GM21526 (cell line): ENCODE measurements at regions not wholly inside any gene's neighbourhood (a gene's known extent, or its start where the extent isn't known, plus 50 kb on each side); places are given as distances from the start of the nearest gene placed in this dataset.
"Not testable (repeated sequence)": the region's sequence is repeated elsewhere in the genome, so short reads cannot be mapped to it uniquely, and the experiment has no call there.

Experiments used
- ATAC-seq: cut with Tn5 transposase; IDR thresholded peaks from one replicate; pipeline ENCODE4 v1.9.1; 2021; ENCODE audit warnings: moderate library complexity; ENCODE audit not compliant: unreplicated experiment, low FRiP score

DNA sequence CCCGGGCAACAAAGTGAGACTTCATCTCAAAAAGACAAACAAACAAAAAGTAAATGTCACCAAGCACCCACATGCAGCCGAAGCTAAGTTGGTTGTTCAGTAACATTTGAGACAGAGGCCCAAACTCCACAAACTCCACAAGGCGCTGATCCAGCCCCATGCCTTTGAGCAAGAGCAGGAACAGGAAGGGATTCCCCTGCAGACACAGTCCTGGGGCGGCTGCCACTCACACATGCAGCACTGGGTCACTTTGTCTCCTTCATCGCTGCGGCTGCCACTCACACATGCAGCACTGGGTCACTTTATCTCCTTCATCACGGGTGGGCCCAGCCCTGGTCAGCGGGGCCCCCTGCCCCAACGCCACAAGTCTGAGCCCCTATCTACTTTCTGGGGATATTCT, 246.9 kb upstream of the RREB1 start:
- ATAC-seq = no peak

DNA sequence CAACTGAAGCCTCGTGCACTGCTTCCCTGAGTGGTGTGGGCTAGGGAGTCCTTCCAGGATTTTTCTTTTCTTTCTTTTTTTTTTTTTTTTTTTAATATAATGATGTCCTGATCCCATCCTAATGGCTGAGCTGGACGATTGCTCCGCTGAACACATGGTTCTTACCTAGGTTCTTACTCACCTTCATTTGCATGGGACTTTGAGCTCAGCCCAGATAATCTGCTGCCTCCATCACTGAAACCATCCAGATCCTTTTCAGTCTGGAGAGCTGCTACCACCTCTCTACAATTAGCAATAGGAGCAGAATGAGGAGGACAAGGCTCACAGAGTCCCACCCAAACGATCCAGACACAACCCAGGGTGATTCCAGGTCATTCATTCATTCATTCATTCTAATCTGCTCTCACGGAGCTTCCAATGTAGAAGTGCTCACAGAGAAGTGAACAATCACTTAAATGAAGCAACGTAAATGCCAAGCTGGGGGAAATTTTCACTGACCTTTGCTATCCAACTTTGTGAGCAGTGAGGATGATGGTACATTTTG, 246.3 kb upstream of the RREB1 start:
- ATAC-seq = no peak

DNA sequence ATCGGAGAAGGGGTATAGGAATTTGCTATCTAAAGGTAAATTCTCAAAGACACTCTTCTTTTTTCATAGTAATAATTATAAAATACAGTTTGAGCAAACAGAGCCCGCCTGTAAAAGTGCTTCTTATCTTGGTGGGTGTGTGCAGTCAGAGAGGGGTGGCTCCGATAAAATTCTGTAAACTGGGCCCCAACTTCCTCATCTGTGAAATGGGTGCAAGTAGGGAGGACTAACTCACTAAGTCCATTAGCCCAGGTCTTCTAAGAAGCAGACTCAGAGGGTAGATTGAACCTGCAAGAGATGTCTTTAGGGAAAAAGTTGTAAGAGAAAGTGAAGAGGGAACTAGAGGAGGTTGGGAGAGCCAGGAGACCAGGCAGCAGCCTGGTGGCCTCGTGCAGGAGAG, 245.8 kb upstream of the RREB1 start:
- no peak for ATAC-seq

DNA sequence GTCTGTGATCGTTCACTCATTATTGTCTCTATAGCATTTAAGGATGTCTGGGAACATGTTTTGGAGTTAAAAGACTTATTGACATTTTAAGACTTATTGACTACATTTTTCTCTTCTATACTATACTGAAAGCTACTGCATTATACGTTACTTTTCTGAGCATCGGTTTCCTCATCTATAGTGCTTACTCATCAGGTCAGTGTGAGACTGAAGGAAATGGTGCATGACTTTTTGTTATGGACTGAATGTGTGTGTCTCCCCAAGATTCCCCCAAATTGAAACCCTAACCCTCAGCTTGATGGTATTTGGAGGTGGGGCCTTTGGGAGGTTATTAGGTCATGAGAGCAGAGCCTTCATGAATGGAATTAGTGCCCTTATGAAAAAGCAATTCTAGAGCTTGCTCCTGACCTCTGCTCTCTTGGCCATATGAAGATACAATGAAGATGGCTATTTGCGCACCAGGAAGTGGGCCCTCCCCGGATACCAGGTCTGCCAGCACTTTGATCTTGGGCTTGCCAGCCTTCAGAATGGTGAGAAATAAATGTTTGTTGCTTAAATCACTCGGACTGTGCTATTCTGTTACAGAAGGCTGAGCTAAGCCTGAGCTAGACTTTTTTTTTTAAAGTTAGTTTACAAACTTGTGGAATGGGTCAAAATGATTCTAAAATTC, 243.7 kb upstream of the RREB1 start:
- no peak for ATAC-seq

GRCh38 chr6:6865611-6866010, 242.2 kb upstream of the RREB1 start:
- ATAC-seq = no peak

GRCh38 chr6:6866656-6867403, 240.9 kb upstream of the RREB1 start:
- no peak for ATAC-seq

DNA sequence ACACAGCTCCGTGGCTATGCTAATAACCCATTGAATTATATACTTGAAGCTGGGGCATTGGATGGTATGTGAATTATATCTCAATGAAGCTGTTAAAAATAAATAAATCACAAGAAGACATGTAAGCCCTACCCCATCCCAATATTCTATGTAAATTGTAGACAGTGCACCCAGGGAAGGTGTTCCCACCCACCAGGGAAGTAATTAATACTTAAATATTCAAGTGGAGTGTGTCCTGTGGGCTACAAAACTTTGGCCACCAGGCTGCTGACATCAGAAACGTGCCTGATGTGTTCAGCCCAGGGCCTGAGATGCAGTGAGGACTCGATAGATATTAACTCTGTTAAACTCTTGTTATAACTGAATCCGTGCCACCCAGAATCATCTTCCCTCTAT, 240.4 kb upstream of the RREB1 start:
- ATAC-seq = no peak

DNA sequence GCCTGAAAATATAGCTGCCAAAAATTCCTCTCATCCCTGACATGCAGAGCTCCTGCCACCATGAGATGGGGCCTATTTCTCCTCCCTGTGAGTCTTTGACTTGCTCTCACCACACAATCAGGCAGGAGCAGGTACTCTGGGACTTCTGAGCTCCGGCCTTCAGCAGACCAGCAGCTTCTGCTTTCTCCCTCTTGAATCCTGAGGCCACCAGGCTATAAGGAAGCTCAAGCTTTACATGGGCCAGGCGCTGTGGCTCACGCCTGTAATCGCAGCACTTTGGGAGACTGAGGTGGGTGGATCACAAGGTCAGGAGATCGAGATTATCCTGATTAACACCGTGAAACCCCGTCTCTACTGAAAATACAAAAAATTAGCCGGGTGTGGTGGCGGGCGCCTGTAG, 238.7 kb upstream of the RREB1 start:
- ATAC-seq = no peak

DNA sequence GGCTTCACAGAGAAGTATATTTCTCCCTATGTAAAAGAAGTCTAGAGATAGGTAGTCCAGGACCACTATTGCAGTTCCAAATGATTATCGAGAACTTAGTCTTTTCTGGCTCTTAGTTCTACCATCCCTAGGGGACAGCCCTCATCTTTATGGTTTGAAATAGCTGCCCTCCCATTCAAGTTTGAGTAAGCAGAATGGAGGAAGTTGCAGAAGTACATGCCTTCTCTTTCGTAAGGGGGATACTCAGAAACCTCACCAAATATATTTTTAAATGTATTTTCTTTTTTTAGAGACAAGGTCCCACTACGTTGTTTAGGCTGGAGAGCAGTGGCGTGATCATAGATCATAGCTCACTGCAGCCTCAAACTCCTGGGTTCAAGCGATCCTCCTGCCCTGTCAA, 236.8 kb upstream of the RREB1 start:
- ATAC-seq = no peak

GRCh38 chr6:6872459-6873344, 235.1 kb upstream of the RREB1 start:
- no peak for ATAC-seq

DNA sequence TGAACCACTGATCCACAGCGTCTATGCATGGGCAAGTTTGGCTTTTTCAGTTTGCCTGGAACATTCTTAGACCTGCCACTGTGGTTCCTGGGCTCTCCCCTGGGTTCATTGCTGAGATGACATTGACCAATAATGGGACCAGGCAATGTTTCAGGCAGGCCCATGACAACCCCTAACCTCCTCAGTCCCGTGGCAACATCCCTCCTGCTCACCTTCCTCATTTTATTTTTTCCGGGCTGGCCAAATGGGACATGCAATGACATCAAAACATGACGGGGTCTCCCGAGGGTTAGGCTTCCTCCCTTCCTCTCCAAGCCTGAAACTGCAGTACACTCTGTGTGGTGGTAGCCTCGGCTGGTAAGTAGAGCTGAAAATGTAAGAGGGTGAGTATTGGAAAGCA, 234.0 kb upstream of the RREB1 start:
- no peak for ATAC-seq

DNA sequence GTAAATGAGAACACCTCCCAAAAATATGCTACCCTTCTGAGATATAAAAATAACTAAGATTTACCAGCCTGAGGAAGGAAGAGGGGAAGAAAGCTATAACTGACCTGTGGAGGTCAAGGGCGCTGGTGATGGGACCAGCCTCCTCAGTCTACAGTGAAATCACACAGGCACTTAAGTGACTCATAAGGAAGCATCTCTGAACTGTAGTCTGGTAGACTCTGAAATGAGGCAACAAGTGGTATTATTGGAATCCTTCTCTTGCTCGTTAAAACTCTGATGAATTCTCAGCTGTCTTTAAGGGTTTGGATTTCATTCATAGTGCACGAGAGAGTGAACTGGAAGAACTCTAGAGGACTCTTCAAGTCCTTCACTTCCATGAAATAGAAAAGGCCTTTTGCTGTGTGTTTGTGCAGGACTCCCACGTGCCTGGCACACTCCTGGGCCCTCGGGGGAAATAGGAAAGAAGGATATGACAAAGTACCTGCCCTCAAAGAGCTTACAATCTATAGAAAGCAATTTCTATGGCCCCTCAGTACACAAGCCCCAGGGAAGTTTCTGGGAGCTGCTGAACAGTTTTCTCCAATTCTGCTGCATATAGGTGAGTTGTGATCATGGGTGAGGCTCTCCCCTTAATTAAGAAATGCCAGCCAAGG, 231.8 kb upstream of the RREB1 start:
- ATAC-seq = no peak

DNA sequence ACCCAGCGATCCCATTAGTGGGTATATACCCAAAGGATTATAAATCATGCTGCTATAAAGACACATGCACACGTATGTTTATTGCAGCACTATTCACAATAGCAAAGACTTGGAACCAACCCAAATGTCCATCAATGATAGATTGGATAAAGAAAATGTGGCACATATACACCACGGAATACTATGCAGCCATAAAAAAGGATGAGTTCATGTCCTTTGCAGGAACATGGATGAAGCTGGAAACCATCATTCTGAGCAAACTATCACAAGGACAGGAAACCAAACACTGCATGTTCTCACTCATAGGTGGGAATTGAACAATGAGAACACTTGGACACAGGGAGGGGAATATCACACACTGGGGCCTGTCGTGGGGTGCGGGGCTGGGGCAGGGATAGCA, 230.0 kb upstream of the RREB1 start:
- not testable (repeated sequence) for ATAC-seq

DNA sequence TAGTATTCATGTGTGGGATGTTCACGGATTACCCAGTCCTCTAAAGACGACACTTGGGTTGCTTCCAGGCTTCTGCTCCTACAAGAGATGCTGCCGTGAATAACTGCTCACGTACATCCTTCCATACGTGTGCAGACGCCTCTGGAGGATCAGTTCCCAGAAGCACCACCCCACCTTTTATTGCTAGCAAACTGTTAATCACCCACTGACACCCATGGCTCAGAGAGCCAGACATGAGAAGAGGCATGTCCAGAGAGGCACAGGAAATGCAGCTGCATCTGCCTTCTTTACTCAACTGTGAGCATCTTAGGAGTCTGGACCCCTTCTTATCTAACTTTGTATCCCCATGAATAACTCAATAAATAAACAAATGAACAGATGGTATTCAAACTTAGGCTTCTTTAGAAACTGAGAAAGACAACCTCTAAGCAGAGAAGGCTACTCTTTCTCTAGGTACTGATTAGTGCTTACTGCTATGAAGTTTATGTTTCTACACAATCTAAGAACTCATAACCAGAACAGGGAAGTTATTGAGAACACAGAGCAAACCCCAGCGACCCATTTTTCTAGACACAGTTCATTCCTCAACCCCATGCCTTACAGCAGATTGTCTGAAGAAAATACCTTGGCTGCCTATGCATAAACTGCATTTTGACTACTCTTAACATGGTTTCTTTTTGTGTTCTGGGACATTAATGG, 228.7 kb upstream of the RREB1 start:
- no peak for ATAC-seq

DNA sequence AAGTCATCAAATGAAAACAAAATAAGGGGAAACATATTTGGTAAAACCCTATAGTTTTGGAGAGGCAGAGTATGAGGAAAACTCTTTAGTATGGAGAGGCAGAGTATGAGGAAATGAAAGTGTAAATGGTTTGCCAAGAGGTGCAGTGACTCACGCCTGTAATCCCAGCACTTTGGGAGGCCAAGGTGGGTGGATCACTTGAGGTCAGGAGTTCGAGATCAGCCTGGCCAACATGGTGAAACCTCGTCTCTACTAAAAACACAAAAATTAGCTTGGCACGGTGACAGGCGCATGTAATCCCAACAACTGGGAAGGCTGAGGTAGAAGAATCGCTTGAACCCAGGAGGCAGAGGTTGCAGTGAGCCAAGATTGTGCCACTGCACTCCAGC, 228.2 kb upstream of the RREB1 start:
- ATAC-seq = not testable (repeated sequence)

DNA sequence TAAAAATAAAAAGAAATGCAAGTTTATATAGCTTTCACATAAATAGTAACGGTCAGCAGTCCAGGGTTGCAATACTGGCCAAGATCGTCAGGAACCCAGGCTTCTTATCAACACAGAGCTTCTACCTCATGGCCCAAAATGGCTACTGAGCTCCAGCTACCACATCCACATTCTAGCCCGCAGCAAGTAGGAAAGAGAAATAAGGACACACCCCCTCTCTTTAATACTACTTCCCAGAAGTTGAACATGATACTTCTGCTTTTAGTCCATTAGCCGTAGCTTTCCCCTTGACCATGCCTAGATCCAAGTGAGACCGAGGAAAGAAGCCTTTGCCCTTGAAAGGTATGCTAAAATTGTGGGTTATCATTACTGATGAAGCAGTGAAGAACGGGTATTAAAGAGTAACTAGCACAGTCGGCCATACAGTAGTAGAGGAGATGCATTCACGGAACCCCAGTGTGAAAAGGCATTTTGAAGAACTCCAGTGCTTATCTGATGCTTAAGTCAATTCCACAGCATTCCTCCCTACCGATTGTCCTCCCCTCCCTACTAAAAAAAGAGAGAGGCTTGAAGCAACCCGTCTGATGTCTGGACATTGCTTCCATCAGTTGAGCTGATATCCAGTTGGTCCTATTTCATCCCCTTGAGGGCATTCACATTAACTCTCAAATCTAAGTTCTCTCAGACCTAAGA, 226.9 kb upstream of the RREB1 start:
- no peak for ATAC-seq

DNA sequence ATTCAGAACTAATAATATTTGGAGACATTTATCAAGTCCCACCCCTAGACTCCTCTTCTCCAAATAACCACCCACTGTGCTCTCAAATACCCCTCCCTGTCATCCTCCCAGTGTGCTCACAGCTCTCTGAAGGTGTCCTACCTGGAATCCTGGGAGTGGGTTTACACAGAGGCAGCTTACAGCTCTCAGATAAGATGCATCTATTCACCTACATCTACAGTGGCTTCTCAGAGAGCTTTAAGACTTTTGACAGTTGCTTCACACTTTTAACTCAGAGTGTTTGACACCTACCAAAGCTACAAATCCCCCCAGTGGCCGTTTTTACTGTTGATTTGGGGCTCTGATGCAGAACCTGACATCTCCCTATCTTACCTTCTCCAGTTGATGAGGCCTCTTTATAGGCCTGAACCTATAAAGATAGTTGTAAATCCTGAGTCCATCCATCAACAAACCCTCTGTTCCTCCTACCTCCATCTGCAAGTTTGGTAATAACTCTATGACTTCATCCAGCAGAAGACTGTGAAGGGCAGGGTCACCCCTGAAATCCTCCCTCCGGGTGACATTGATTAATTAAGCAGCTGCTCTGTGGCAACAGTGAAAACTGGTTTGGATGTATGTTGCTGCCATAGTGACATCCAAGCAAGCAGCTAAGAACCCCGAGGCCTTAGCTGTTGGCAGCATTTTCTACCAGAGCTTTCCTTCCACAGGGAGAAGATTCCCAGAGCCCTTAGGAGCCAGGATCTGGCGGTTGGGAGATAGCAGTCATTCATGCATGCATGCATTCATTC, 226.1 kb upstream of the RREB1 start:
- ATAC-seq = no peak

DNA sequence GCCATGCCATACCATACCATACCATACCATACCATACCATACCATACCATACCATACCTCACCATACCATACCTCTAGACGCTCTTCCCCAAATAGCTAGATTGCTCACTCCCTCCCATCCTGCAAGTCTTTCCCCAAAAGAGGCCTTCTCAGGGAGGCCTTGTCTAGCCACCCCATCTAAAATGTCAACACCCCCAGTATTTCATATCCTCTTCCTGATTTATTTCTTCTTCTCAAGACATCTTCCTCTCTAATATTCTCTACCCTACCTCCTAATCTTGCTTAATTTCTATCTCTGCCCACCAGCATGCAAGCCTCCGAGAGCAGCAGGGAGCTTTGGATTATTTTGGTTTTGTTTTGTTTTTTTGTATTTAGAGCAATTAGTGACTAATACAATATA, 225.2 kb upstream of the RREB1 start:
- no peak for ATAC-seq

- no peak for ATAC-seq
Observed at GRCh38 chr6:6883011-6883410, 224.8 kb upstream of the RREB1 start.
